ENCODE measurements at regions not wholly inside any gene's neighbourhood (a gene's known extent, or its start where the extent isn't known, plus 50 kb on each side); places are given as distances from the start of the nearest gene placed in this dataset.

DNA sequence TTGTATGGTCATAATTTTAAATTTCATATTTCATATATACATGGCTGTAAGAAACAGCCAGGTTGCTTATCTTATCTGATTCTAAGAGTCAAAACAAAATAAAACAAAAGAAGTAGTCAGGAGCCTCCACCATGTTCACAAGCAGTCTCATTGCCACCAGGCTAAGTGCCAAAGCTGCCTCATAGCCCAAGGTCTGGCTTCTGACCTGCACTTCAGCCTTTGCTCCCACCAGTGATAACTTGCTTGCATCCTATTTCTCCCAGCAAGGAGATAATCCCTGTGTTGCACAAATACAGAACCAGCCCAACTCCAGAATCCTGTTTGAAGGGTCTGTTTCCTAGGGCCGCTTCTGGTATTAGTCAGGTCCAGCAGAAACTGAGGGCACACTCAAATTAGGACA lies 53.9 kb upstream of the TSKU start:
- DNase-seq (ENCODE audit: low spot score): no peak
- TF ChIP-seq, protein P1, sequence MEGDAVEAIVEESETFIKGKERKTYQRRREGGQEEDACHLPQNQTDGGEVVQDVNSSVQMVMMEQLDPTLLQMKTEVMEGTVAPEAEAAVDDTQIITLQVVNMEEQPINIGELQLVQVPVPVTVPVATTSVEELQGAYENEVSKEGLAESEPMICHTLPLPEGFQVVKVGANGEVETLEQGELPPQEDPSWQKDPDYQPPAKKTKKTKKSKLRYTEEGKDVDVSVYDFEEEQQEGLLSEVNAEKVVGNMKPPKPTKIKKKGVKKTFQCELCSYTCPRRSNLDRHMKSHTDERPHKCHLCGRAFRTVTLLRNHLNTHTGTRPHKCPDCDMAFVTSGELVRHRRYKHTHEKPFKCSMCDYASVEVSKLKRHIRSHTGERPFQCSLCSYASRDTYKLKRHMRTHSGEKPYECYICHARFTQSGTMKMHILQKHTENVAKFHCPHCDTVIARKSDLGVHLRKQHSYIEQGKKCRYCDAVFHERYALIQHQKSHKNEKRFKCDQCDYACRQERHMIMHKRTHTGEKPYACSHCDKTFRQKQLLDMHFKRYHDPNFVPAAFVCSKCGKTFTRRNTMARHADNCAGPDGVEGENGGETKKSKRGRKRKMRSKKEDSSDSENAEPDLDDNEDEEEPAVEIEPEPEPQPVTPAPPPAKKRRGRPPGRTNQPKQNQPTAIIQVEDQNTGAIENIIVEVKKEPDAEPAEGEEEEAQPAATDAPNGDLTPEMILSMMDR (IDR thresholded peaks at IDR 0.05; ENCODE audit: extremely low read depth, insufficient read depth, missing control alignments): no peak
- in situ Hi-C loops (cut with MboI; ENCODE audit: low pct_unique_long_range_greater_than_20kb, low sequenced_read_pairs, unreplicated experiment): loop anchor here (10.0 kb wide), 1 partner anchor 66 kb away; no protein-coding TSS in a partner anchor

DNA sequence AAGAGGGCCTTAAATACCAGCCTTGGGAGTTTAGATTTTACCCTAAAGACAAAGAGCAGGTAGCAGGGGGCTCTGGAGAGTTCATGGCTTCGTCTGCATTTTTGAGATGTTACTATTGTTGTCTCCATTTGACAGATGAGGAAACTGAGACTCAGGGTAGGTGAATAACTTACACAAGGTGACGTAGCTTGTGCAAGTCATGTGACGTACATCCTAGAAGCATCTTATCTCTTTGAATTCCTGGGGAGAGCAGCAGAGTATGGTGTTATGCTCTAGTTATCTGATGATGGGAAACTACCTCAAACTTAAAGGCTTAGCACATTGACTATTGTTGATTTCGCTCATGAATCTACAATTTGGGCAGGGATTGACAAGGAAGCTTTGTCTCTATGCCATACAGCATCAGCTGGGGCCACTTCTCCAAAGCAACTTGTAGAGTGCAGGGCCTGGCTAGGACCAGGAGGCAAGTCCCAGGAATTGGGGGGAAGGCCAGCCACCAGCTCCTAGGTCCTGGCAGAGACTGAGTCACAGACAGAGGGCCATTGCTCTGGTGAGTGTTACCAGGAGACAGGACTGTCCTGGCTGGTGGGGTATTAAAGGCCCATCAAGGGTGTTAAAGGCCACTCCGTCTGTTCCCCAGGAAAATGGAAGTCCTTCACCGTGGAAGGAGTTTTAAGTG lies 52.1 kb upstream of the TSKU start:
- TF ChIP-seq, protein P1 (IDR thresholded peaks at IDR 0.05; ENCODE audit: extremely low read depth, insufficient read depth, missing control alignments): no peak
- in situ Hi-C loops (cut with MboI; ENCODE audit: low pct_unique_long_range_greater_than_20kb, low sequenced_read_pairs, unreplicated experiment): no loop called here
- DNase-seq (ENCODE audit: low spot score): no peak

DNA sequence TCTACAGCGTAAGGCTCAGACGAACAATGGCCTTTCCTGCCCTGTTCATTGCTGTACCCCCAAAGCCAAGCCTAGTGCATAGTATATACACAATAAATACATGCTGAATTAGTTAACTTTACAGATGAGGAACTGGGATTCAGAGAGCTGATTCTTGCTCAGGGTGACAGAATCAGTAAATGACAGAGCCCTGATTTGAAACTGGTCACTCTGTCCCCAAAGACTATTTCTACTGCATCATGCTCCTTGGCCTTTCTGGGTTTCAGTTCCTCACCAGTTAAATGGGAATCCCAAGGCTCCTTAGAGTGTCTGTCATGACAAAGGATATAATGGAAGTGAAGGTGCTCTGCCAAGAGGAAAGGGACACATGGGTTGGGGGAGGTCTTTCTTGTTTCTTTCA lies 50.5 kb upstream of the TSKU start:
- no peak for DNase-seq (ENCODE audit: low spot score)
- TF ChIP-seq, protein P1 (IDR thresholded peaks at IDR 0.05; ENCODE audit: extremely low read depth, insufficient read depth, missing control alignments): no peak
- in situ Hi-C loops (cut with MboI; ENCODE audit: low pct_unique_long_range_greater_than_20kb, low sequenced_read_pairs, unreplicated experiment): no loop called here

Data from GM13977 (cell line).